ENCODE measurements at regions not wholly inside any gene's neighbourhood (a gene's known extent, or its start where the extent isn't known, plus 50 kb on each side); places are given as distances from the start of the nearest gene placed in this dataset.

DNA sequence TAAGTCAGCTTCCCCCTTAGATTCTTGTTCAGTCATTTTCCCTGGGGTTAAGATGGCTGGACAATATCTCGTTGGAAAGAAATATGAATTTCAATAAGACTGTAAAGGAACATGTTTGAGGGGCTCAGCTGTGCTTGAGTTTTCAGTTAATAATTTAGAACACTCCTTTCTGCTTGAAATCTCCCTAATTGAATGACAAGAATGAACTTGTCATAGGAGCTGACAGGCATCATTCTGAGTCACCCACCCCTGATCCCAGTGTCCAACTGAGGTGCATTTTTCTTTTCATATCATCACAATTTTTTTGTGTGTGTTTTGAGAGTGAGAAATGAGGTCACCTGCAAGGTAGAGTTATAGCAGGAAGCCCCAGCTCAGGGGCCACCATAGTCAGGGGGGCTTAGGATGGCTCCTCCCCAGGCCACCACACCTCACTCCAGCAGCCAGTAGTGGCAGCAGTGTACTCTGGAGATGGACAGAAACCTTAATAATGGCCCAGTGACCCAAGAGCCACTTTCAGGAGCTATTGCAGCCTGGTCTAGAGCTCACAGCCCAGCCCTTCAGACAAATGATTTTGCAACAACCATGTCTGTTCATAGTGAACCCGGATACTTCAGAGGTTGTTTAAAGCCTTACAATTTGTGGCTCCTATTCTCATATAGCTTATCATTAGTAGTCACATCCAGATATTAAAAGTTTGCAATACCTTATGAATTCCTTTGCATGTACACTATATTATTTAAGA, 174.5 kb downstream of the MAIP1 start:
- H3K4ac ChIP-seq (ENCODE audit: low read depth, low read length) = no peak overlapping the region
- no CpG with 5 or more reads among the region's 2 CpGs for WGBS (ENCODE audit: extremely low coverage, insufficient coverage, insufficient read length)
- H3K14ac ChIP-seq (ENCODE audit: low read length) = no peak overlapping the region
- H3K4me3 ChIP-seq (ENCODE audit: low read depth, low read length) = no peak overlapping the region
- H3K23ac ChIP-seq (ENCODE audit: low read length) = no peak overlapping the region
- H4K91ac ChIP-seq (ENCODE audit: low read depth, low read length) = no peak overlapping the region
- DNase-seq = peak in 1 of 2 donors; percentile 33
- no peak overlapping the region for H3K9ac ChIP-seq (ENCODE audit: low read length)
- H2BK5ac ChIP-seq (ENCODE audit: low read depth, low read length, poor library complexity) = no peak overlapping the region
- no peak overlapping the region for H3K4me2 ChIP-seq (ENCODE audit: low read length)
- H2BK120ac ChIP-seq (ENCODE audit: insufficient read depth, low read length, poor library complexity) = no peak overlapping the region
- no peak overlapping the region for H4K12ac ChIP-seq (ENCODE audit: low read depth, low read length)
- H3K27me3 ChIP-seq (ENCODE audit: insufficient read depth, low read length) = no peaks in the 10 kb centered on the region
- peaks cover 1% of the 10 kb centered on the region for H3K79me2 ChIP-seq (ENCODE audit: control insufficient read depth, insufficient read depth, low read length, poor library complexity)
- H3K36me3 ChIP-seq (ENCODE audit: control insufficient read depth in 1 of 2, insufficient read depth in 2 of 2, low read length in 2 of 2) = no peaks in the 10 kb centered on the region
- peaks cover 3% of the 10 kb centered on the region for H3K79me1 ChIP-seq (ENCODE audit: low read length)
- no peak overlapping the region for H4K8ac ChIP-seq (ENCODE audit: low read depth, low read length)
- peak overlapping the region; percentile 33 for H2BK12ac ChIP-seq (ENCODE audit: low read length)
- H3K18ac ChIP-seq (ENCODE audit: low read length) = no peak overlapping the region
- no peak overlapping the region for H3K27ac ChIP-seq (ENCODE audit: low read depth, low read length)
- H3K4me1 ChIP-seq (ENCODE audit: control insufficient read depth in 1 of 2, insufficient read depth in 2 of 2, low read length in 2 of 2) = peaks cover 8 to 9% of the 10 kb centered on the region in 2 experiments
- no peak overlapping the region for H2AK5ac ChIP-seq (ENCODE audit: low read length)
- H2AFZ ChIP-seq (ENCODE audit: insufficient read depth, low read length, poor library complexity) = no peak overlapping the region
- H3K9me3 ChIP-seq (ENCODE audit: insufficient read depth, low read depth, low read length) = peaks cover 3% of the 10 kb centered on the region

DNA sequence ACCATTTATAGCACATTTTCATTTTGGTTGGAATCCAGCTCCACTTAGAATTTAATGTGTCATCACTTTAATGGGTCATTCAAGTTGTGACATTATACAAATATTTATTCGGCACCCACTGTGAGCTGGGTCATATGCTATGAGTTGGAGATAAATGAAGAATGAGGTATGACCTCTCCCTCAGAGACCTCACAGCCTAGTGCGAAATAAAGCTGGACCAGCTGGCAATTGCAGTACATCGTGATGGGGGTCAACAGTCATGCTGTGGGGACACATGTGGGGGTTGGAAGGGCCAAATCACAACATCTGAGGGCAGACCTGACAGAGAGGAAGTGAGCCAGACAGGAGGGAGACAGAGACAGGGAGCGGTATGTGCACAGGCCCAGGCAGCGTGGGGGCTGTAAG, 175.4 kb downstream of the MAIP1 start:
- Histone ChIP-seq H3K14ac (ENCODE audit: low read length) (no peak overlapping the region), H3K4ac (ENCODE audit: low read depth, low read length) (peak overlapping the region; percentile 4), H2BK12ac (ENCODE audit: low read length) (peak overlapping the region; percentile 32), H4K12ac (ENCODE audit: low read depth, low read length) (no peak overlapping the region), H3K23ac (ENCODE audit: low read length) (no peak overlapping the region), H3K27me3 (ENCODE audit: insufficient read depth, low read length) (no peaks in the 10 kb centered on the region), H3K27ac (ENCODE audit: low read depth, low read length) (no peak overlapping the region), H3K79me1 (ENCODE audit: low read length) (no peaks in the 10 kb centered on the region), H3K18ac (ENCODE audit: low read length) (peak overlapping the region; percentile 70), H2AK5ac (ENCODE audit: low read length) (no peak overlapping the region), H4K8ac (ENCODE audit: low read depth, low read length) (peak overlapping the region; percentile 68), H3K9me3 (ENCODE audit: insufficient read depth, low read depth, low read length) (peaks cover 3% of the 10 kb centered on the region), H3K4me1 (ENCODE audit: control insufficient read depth in 1 of 2, insufficient read depth in 2 of 2, low read length in 2 of 2) (peaks cover 4 to 7% of the 10 kb centered on the region in 2 experiments), H4K91ac (ENCODE audit: low read depth, low read length) (no peak overlapping the region), H3K4me3 (ENCODE audit: low read depth, low read length) (no peak overlapping the region), H2AFZ (ENCODE audit: insufficient read depth, low read length, poor library complexity) (peak overlapping the region; percentile 35), H2BK120ac (ENCODE audit: insufficient read depth, low read length, poor library complexity) (no peak overlapping the region), H3K4me2 (ENCODE audit: low read length) (no peak overlapping the region), H2BK5ac (ENCODE audit: low read depth, low read length, poor library complexity) (peak overlapping the region; percentile 60), H3K9ac (ENCODE audit: low read length) (no peak overlapping the region), H3K36me3 (ENCODE audit: control insufficient read depth in 1 of 2, insufficient read depth in 2 of 2, low read length in 2 of 2) (no peaks in the 10 kb centered on the region), H3K79me2 (ENCODE audit: control insufficient read depth, insufficient read depth, low read length, poor library complexity) (peaks cover 1% of the 10 kb centered on the region)
- no peak for DNase-seq
- no CpG with 5 or more reads among the region's 5 CpGs for WGBS (ENCODE audit: extremely low coverage, insufficient coverage, insufficient read length)

DNA sequence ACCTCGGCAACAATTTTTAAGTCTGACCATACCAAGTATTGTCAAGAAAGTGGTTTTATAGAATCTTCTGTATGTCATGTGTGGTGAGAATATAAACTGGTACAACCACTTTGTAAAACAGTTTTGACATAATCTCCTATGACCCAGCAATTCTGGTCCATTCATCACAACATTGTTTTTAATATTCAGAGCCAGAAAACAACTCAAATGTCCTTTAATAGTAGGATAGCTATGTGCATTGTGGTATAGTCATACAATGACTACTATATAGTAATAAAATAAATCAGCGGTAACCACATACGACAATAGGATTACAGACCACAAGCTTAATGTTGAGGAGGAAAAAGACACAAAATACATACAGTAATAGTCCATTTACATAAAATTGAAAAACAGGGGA, 175.2 kb upstream of the SPATS2L start:
- no peak overlapping the region for H4K12ac ChIP-seq (ENCODE audit: low read depth, low read length)
- no peak for DNase-seq

DNA sequence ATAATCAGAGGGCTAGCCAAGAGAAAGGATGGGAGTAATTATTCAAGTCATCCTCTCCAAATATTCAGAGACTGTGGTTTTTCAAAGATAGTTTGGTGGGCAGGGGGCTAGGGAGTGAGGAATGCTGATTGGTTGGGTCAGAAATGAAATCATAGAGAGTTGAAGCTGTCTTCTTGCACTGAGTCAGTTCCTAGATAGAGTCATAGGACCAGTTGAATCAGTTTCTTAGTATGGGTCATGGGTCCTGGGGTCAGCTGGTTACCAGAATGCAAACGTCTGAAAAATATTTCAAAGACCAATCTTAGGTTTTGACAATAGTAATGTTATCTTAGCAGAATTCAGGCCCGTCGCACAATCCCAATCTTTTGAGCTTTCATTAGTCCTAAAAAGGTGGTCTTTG, 171.4 kb upstream of the SPATS2L start:
- H3K18ac ChIP-seq (ENCODE audit: low read length) = no peak overlapping the region
- no peak for DNase-seq
- no peak overlapping the region for H2BK12ac ChIP-seq (ENCODE audit: low read length)
- no peak overlapping the region for H3K4me2 ChIP-seq (ENCODE audit: low read length)
- H4K91ac ChIP-seq (ENCODE audit: low read depth, low read length) = no peak overlapping the region
- no peak overlapping the region for H2AK5ac ChIP-seq (ENCODE audit: low read length)
- WGBS (ENCODE audit: extremely low coverage, insufficient coverage, insufficient read length) = no CpG with 5 or more reads among the region's 3 CpGs
- H3K4ac ChIP-seq (ENCODE audit: low read depth, low read length) = no peak overlapping the region
- no peak overlapping the region for H2AFZ ChIP-seq (ENCODE audit: insufficient read depth, low read length, poor library complexity)
- no peaks in the 10 kb centered on the region for H3K36me3 ChIP-seq (ENCODE audit: control insufficient read depth in 1 of 2, insufficient read depth in 2 of 2, low read length in 2 of 2)
- H3K27ac ChIP-seq (ENCODE audit: low read depth, low read length) = no peak overlapping the region
- H2BK120ac ChIP-seq (ENCODE audit: insufficient read depth, low read length, poor library complexity) = no peak overlapping the region
- no peak overlapping the region for H3K23ac ChIP-seq (ENCODE audit: low read length)
- no peaks in the 10 kb centered on the region for H3K79me1 ChIP-seq (ENCODE audit: low read length)
- peaks cover 1% of the 10 kb centered on the region for H3K79me2 ChIP-seq (ENCODE audit: control insufficient read depth, insufficient read depth, low read length, poor library complexity)
- peaks cover 3% of the 10 kb centered on the region for H3K9me3 ChIP-seq (ENCODE audit: insufficient read depth, low read depth, low read length)
- no peak overlapping the region for H2BK5ac ChIP-seq (ENCODE audit: low read depth, low read length, poor library complexity)
- no peaks in the 10 kb centered on the region for H3K27me3 ChIP-seq (ENCODE audit: insufficient read depth, low read length)
- H4K12ac ChIP-seq (ENCODE audit: low read depth, low read length) = no peak overlapping the region
- no peak overlapping the region for H3K4me3 ChIP-seq (ENCODE audit: low read depth, low read length)
- H3K14ac ChIP-seq (ENCODE audit: low read length) = no peak overlapping the region
- H3K4me1 ChIP-seq (ENCODE audit: control insufficient read depth in 1 of 2, insufficient read depth in 2 of 2, low read length in 2 of 2) = peaks cover 5% of the 10 kb centered on the region in 2 experiments
- no peak overlapping the region for H4K8ac ChIP-seq (ENCODE audit: low read depth, low read length)
- no peak overlapping the region for H3K9ac ChIP-seq (ENCODE audit: low read length)

More for the DNA sequence above, 175.2 kb upstream of the SPATS2L start:
- no CpG with 5 or more reads among the region's 3 CpGs for WGBS (ENCODE audit: extremely low coverage, insufficient coverage, insufficient read length)
- Histone ChIP-seq H3K79me1 (ENCODE audit: low read length) (no peaks in the 10 kb centered on the region), H3K9ac (ENCODE audit: low read length) (no peak overlapping the region), H3K18ac (ENCODE audit: low read length) (no peak overlapping the region), H3K9me3 (ENCODE audit: insufficient read depth, low read depth, low read length) (peaks cover 3% of the 10 kb centered on the region), H2BK12ac (ENCODE audit: low read length) (no peak overlapping the region), H3K4me3 (ENCODE audit: low read depth, low read length) (no peak overlapping the region), H3K27ac (ENCODE audit: low read depth, low read length) (no peak overlapping the region), H3K27me3 (ENCODE audit: insufficient read depth, low read length) (no peaks in the 10 kb centered on the region), H2AK5ac (ENCODE audit: low read length) (no peak overlapping the region), H3K4me2 (ENCODE audit: low read length) (no peak overlapping the region), H4K91ac (ENCODE audit: low read depth, low read length) (no peak overlapping the region), H2BK120ac (ENCODE audit: insufficient read depth, low read length, poor library complexity) (no peak overlapping the region), H3K36me3 (ENCODE audit: control insufficient read depth in 1 of 2, insufficient read depth in 2 of 2, low read length in 2 of 2) (no peaks in the 10 kb centered on the region), H3K4ac (ENCODE audit: low read depth, low read length) (no peak overlapping the region), H3K4me1 (ENCODE audit: control insufficient read depth in 1 of 2, insufficient read depth in 2 of 2, low read length in 2 of 2) (peaks cover 2 to 5% of the 10 kb centered on the region in 2 experiments), H2AFZ (ENCODE audit: insufficient read depth, low read length, poor library complexity) (no peak overlapping the region), H3K23ac (ENCODE audit: low read length) (no peak overlapping the region), H4K8ac (ENCODE audit: low read depth, low read length) (no peak overlapping the region), H3K14ac (ENCODE audit: low read length) (no peak overlapping the region), H3K79me2 (ENCODE audit: control insufficient read depth, insufficient read depth, low read length, poor library complexity) (peaks cover 1% of the 10 kb centered on the region), H2BK5ac (ENCODE audit: low read depth, low read length, poor library complexity) (no peak overlapping the region)
